Glutamatergic neuron (in vitro differentiated cells): ENCODE measurements at regions not wholly inside any gene's neighbourhood (a gene's known extent, or its start where the extent isn't known, plus 50 kb on each side); places are given as distances from the start of the nearest gene placed in this dataset.

Experiments
- DNase-seq: peaks from one replicate; pipeline ENCODE4 v3.0.0; 2022
- H3K27ac Mint-ChIP-seq: one replicate; pipeline ENCODE4 v1.8.0; 2020; ENCODE audit warnings: mild to moderate bottlenecking, mixed read lengths, inconsistent platforms; ENCODE audit not compliant: unreplicated experiment
- H3K27me3 Mint-ChIP-seq: one replicate; pipeline ENCODE4 v1.8.0; 2020; ENCODE audit warnings: mild to moderate bottlenecking, moderate library complexity, mixed read lengths, inconsistent platforms; ENCODE audit not compliant: unreplicated experiment
- H3K36me3 Mint-ChIP-seq: one replicate; pipeline ENCODE4 v1.8.0; 2020; ENCODE audit warnings: mild to moderate bottlenecking, mixed read lengths, inconsistent platforms; ENCODE audit not compliant: unreplicated experiment
- H3K4me1 Mint-ChIP-seq: one replicate; pipeline ENCODE4 v1.8.0; 2020; ENCODE audit warnings: mild to moderate bottlenecking, low read depth, mixed read lengths, inconsistent platforms; ENCODE audit not compliant: unreplicated experiment
- H3K4me3 Mint-ChIP-seq: one replicate; pipeline ENCODE4 v1.8.0; 2020; ENCODE audit warnings: mild to moderate bottlenecking, mixed read lengths, inconsistent platforms; ENCODE audit not compliant: unreplicated experiment
- H3K9me3 Mint-ChIP-seq: one replicate; pipeline ENCODE4 v1.8.0; 2020; ENCODE audit warnings: mild to moderate bottlenecking, moderate library complexity, mixed read lengths, inconsistent platforms; ENCODE audit not compliant: unreplicated experiment
- CTCF ChIP-seq: fragments of 200-600 bp; sonication (generic); IDR thresholded peaks from one replicate; pipeline ENCODE4 v1.5.0; 2021; ENCODE audit not compliant: partially characterized antibody, unreplicated experiment

- peaks cover 15% of the 10 kb centered on the region for H3K9me3 Mint-ChIP-seq
- TF ChIP-seq CTCF = no peak
- H3K4me3 Mint-ChIP-seq = no peak overlapping the region
- peaks cover 4% of the 10 kb centered on the region for H3K36me3 Mint-ChIP-seq
- no peak for DNase-seq
- H3K27me3 Mint-ChIP-seq = peaks cover 14% of the 10 kb centered on the region
- H3K4me1 Mint-ChIP-seq = peaks cover 8% of the 10 kb centered on the region
- peak overlapping the region; percentile 30 for H3K27ac Mint-ChIP-seq
These were observed 309.9 kb upstream of the UMPS start for GRCh38 chr3:124420392-124420791.

DNA sequence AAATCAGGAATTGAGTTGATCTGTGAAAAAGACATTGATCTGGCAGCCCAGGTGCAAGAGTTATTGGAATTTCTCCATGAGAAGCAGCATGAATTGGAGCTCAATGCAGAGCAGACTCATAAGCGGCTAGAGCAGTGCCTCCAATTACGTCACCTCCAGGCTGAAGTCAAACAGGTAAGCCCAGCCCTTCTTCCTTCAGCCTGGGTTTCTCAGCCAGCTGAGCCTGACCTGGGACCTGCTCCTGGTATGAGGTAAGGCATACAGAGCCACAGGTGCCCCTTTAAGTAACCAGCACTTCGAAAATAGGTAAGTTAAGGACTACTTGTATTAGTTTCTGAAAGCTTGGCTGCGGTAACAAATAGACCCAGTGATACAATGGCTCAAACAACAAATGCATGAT, 307.4 kb upstream of the UMPS start:
- Mint-ChIP-seq H3K9me3 (peaks cover 13% of the 10 kb centered on the region), H3K4me3 (no peak overlapping the region), H3K4me1 (peaks cover 23% of the 10 kb centered on the region), H3K27me3 (peaks cover 8% of the 10 kb centered on the region), H3K36me3 (no peaks in the 10 kb centered on the region), H3K27ac (no peak overlapping the region)
- TF ChIP-seq CTCF = no peak
- DNase-seq = no peak

- DNase-seq = no peak
- Mint-ChIP-seq H3K27ac (no peak overlapping the region), H3K4me1 (peaks cover 23% of the 10 kb centered on the region), H3K36me3 (no peaks in the 10 kb centered on the region), H3K27me3 (peaks cover 7% of the 10 kb centered on the region), H3K9me3 (peaks cover 10% of the 10 kb centered on the region), H3K4me3 (no peak overlapping the region)
- no peak for TF ChIP-seq CTCF
These were observed 305.9 kb upstream of the UMPS start for GRCh38 chr3:124424396-124424795.

DNA sequence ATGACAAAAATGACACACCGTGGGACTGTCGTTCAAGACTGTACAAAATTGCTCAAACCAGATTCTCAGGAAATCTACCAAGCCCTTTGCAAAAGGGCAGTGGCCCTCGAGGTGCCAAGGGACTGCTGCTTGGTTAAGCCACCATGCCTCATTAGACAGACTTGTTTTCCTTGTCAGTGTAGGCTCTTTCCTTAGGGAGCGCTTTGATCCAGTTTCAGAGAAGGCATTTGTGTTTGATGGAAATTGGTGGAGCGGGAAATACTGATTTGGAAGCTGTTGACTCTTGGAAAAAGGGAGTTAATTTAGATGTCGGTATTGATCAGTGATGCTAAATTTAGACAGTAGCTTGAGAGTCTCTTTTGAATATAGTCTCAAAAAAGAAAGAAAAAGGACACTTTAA, 304.3 kb upstream of the UMPS start:
- peaks cover 23% of the 10 kb centered on the region for H3K4me1 Mint-ChIP-seq
- H3K4me3 Mint-ChIP-seq = peak overlapping the region; percentile 14
- peaks cover 6% of the 10 kb centered on the region for H3K36me3 Mint-ChIP-seq
- H3K27ac Mint-ChIP-seq = peak overlapping the region; percentile 56
- peak; percentile 31 for DNase-seq
- peaks cover 12% of the 10 kb centered on the region for H3K9me3 Mint-ChIP-seq
- TF ChIP-seq CTCF = no peak
- H3K27me3 Mint-ChIP-seq = peaks cover 7% of the 10 kb centered on the region

GRCh38 chr3:124428372-124429128, 301.7 kb upstream of the UMPS start:
- Mint-ChIP-seq H3K9me3 (peaks cover 14% of the 10 kb centered on the region), H3K4me3 (no peak overlapping the region), H3K4me1 (peaks cover 23% of the 10 kb centered on the region), H3K36me3 (peaks cover 6% of the 10 kb centered on the region), H3K27me3 (peaks cover 10% of the 10 kb centered on the region), H3K27ac (no peak overlapping the region)
- no peak for DNase-seq
- no peak for TF ChIP-seq CTCF
